IMR-90 (cell line): ENCODE measurements at regions not wholly inside any gene's neighbourhood (a gene's known extent, or its start where the extent isn't known, plus 50 kb on each side); places are given as distances from the start of the nearest gene placed in this dataset.

Source experiments
- ATAC-seq: fragments of 200-7000 bp; cut with Tn5 transposase; 2 replicates; pipeline ENCODE4 v1.9.1; 2020; ENCODE audit warnings: low read depth, mild to moderate bottlenecking, moderate library complexity
- BruUV-seq: library from RNA; stranded (reverse); fragments of 400-500 nt; replicated peaks from 2 replicates; lab custom pipeline; 2021; lab: Mats Ljungman, UMichigan
- CTCF ChIA-PET: fragments of 300-600 bp; formaldehyde crosslinking; extraction: SDS; loops from one replicate; lab custom pipeline; 2021; ENCODE audit warnings: antibody characterized with exemption; lab: Yijun Ruan, JAX
- POLR2A ChIA-PET: fragments of 300-600 bp; sonication (Branson Sonifier 250); formaldehyde crosslinking; loops from one replicate; lab custom pipeline; 2022; ENCODE audit warnings: antibody characterized with exemption; ENCODE audit not compliant: unreplicated experiment; lab: Charles Lee
- DNase-seq: peaks from one replicate; pipeline ENCODE4 v3.0.0; 2013
- H2AFZ ChIP-seq: replicated peaks from 2 replicates; pipeline ENCODE3; 2013; ENCODE audit warnings: low read length, mild to moderate bottlenecking; ENCODE audit not compliant: poor library complexity
- H2AK5ac ChIP-seq: 2 replicates; pipeline ENCODE4 v1.6.1; 2013; ENCODE audit warnings: low read depth, low read length, inconsistent platforms
- H2AK9ac ChIP-seq: replicated peaks from 2 replicates; pipeline ENCODE3; 2013; ENCODE audit warnings: mild to moderate bottlenecking, low read depth, low read length, moderate library complexity; ENCODE audit not compliant: poor library complexity
- H2BK120ac ChIP-seq: 2 replicates; pipeline ENCODE4 v1.6.1; 2013; ENCODE audit warnings: low read depth, low read length, inconsistent platforms
- H2BK15ac ChIP-seq: 3 replicates; pipeline ENCODE4 v1.6.1; 2013; ENCODE audit warnings: low read depth, low read length, inconsistent platforms
- H2BK20ac ChIP-seq: 2 replicates; pipeline ENCODE4 v1.6.1; 2013; ENCODE audit warnings: low read depth, mild to moderate bottlenecking, inconsistent platforms, low read length, moderate library complexity
- H2BK5ac ChIP-seq: 2 replicates; pipeline ENCODE4 v1.6.1; 2013; ENCODE audit warnings: mild to moderate bottlenecking, low read depth, low read length, inconsistent platforms; ENCODE audit not compliant: poor library complexity, severe bottlenecking
- H3K14ac ChIP-seq: replicated peaks from 2 replicates; pipeline ENCODE4 v1.6.1; 2013; ENCODE audit warnings: low read depth, low read length, inconsistent platforms
- H3K18ac ChIP-seq: 2 replicates; pipeline ENCODE4 v1.6.1; 2013; ENCODE audit warnings: low read depth, low read length, control low read depth
- H3K23ac ChIP-seq: 2 replicates; pipeline ENCODE4 v1.6.1; 2013; ENCODE audit warnings: low read depth, low read length, inconsistent platforms
- H3K27ac ChIP-seq: 2 replicates; pipeline ENCODE4 v1.5.1; 2013; ENCODE audit warnings: mild to moderate bottlenecking, control low read depth, low read length; ENCODE audit not compliant: insufficient read depth
- H3K27me3 ChIP-seq: 2 replicates; pipeline ENCODE4 v1.6.1; 2013; ENCODE audit warnings: low read length; ENCODE audit not compliant: control insufficient read depth, insufficient read depth
- H3K36me3 ChIP-seq: 2 replicates; pipeline ENCODE4 v1.6.1; 2013; ENCODE audit warnings: low read length, mixed read lengths; ENCODE audit not compliant: control insufficient read depth, insufficient read depth
- H3K4ac ChIP-seq: 2 replicates; pipeline ENCODE4 v1.6.1; 2013; ENCODE audit warnings: low read depth, low read length, inconsistent platforms
- H3K4me1 ChIP-seq: 2 replicates; pipeline ENCODE4 v1.6.1; 2013; ENCODE audit warnings: low read length, mixed read lengths; ENCODE audit not compliant: control insufficient read depth, insufficient read depth
- H3K4me2 ChIP-seq: 2 replicates; pipeline ENCODE4 v1.6.1; 2013; ENCODE audit warnings: low read depth, mild to moderate bottlenecking, control low read depth, low read length, moderate library complexity
- H3K4me3 ChIP-seq: 2 replicates; pipeline ENCODE4 v1.5.1; 2013; ENCODE audit warnings: low read depth, mild to moderate bottlenecking, control low read depth, low read length, moderate library complexity; ENCODE audit not compliant: insufficient read depth
- H3K56ac ChIP-seq: 2 replicates; pipeline ENCODE4 v1.6.1; 2013; ENCODE audit warnings: low read length, inconsistent platforms; ENCODE audit not compliant: insufficient read depth; ENCODE audit errors: extremely low read depth
- H3K79me1 ChIP-seq, 2 experiments: 2 replicates each; pipeline ENCODE4 v1.6.1; 2013; ENCODE audit warnings: low read length in 2 of 2, inconsistent platforms in 1 of 2, low read depth in 1 of 2
- H3K9ac ChIP-seq: 2 replicates; pipeline ENCODE4 v1.6.1; 2013; ENCODE audit warnings: low read depth, low read length, control low read depth
- H3K9me1 ChIP-seq: 2 replicates; pipeline ENCODE4 v1.6.1; 2013; ENCODE audit warnings: low read length, inconsistent platforms; ENCODE audit not compliant: insufficient read depth
- H3K9me3 ChIP-seq: 2 replicates; pipeline ENCODE4 v1.6.1; 2013; ENCODE audit warnings: low read length; ENCODE audit not compliant: control insufficient read depth, insufficient read depth
- H4K20me1 ChIP-seq: 2 replicates; pipeline ENCODE4 v1.6.1; 2013; ENCODE audit warnings: low read length, inconsistent platforms; ENCODE audit not compliant: insufficient read depth
- H4K5ac ChIP-seq: 2 replicates; pipeline ENCODE4 v1.6.1; 2013; ENCODE audit warnings: mild to moderate bottlenecking, low read depth, low read length, control low read depth
- H4K8ac ChIP-seq, 2 experiments: 2 replicates each; pipeline ENCODE4 v1.6.1; 2013; ENCODE audit warnings: low read depth in 2 of 2, low read length in 2 of 2, control low read depth in 1 of 2, inconsistent platforms in 1 of 2
- H4K91ac ChIP-seq: 2 replicates; pipeline ENCODE4 v1.6.1; 2013; ENCODE audit warnings: low read depth, low read length, inconsistent platforms; ENCODE audit not compliant: insufficient read depth
- BHLHE40 ChIP-seq: fragments of 150-350 bp; IDR thresholded peaks from 2 replicates; pipeline ENCODE4 v1.6.1; 2016; ENCODE audit warnings: mild to moderate bottlenecking, low read depth, low read length
- CEBPB ChIP-seq: IDR thresholded peaks from 2 replicates; pipeline ENCODE4 v1.6.1; 2012; ENCODE audit warnings: low read depth, low read length, improper control_type of control experiment
- CHD1 ChIP-seq: IDR thresholded peaks from 2 replicates; pipeline ENCODE4 v1.6.1; 2012; ENCODE audit warnings: low read depth, low read length, improper control_type of control experiment
- FOS ChIP-seq: fragments of 150-350 bp; IDR thresholded peaks from 2 replicates; pipeline ENCODE4 v1.6.1; 2016; ENCODE audit warnings: low read depth, low read length
- MXI1 ChIP-seq: IDR thresholded peaks from 2 replicates; pipeline ENCODE4 v1.6.1; 2012; ENCODE audit warnings: low read depth, mild to moderate bottlenecking, low read length, moderate library complexity, borderline replicate concordance
- NFE2L2 ChIP-seq: fragments of 150-350 bp; IDR thresholded peaks from 2 replicates; pipeline ENCODE4 v1.6.1; 2016; ENCODE audit warnings: low read depth, mild to moderate bottlenecking, low read length
- POLR2A ChIP-seq: IDR thresholded peaks from 2 replicates; pipeline ENCODE4 v1.6.1; 2012; ENCODE audit warnings: mild to moderate bottlenecking, low read depth, low read length
- RAD21 ChIP-seq: IDR thresholded peaks from 2 replicates; pipeline ENCODE4 v1.6.1; 2012; ENCODE audit warnings: low read length, improper control_type of control experiment
- RCOR1 ChIP-seq: IDR thresholded peaks from 2 replicates; pipeline ENCODE4 v1.6.1; 2012; ENCODE audit warnings: mild to moderate bottlenecking, low read length, improper control_type of control experiment; ENCODE audit not compliant: insufficient replicate concordance
- SMC3 ChIP-seq: fragments of 150-350 bp; IDR thresholded peaks from 2 replicates; pipeline ENCODE4 v1.6.1; 2016; ENCODE audit warnings: low read depth, mild to moderate bottlenecking, antibody characterized with exemption, low read length, moderate library complexity
- dilution Hi-C: fragments of 300-500 bp; cut with HindIII; formaldehyde crosslinking; loops from one replicate; pipeline ENCODE4 v1.14.3; 2018; ENCODE audit warnings: low sequenced_read_pairs; ENCODE audit not compliant: unreplicated experiment
- in situ Hi-C: fragments of 300-500 bp; cut with MboI; formaldehyde crosslinking; loops from 3 replicates; pipeline ENCODE4 v1.14.3; 2019; ENCODE audit warnings: low sequenced_read_pairs, inconsistent platforms, mixed read lengths
- intact Hi-C: fragments of 100-400 bp; cut with micrococcal nuclease; formaldehyde crosslinking; loops from 2 replicates; pipeline ENCODE4 v1.10.0; 2022
- TF ChIP-seq, protein P1 (sequence below): conservative IDR thresholded peaks from 2 replicates; pipeline ENCODE4 v1.5.1; 2012; ENCODE audit warnings: mild to moderate bottlenecking, low read depth, low read length, improper control_type of control experiment
- TF ChIP-seq, protein P2 (sequence below): fragments of 150-350 bp; IDR thresholded peaks from 2 replicates; pipeline ENCODE4 v1.6.1; 2016; ENCODE audit warnings: low read depth, mild to moderate bottlenecking, low read length, moderate library complexity, borderline replicate concordance
- TF ChIP-seq, protein P3 (sequence below): fragments of 150-350 bp; IDR thresholded peaks from 2 replicates; pipeline ENCODE4 v1.6.1; 2017; ENCODE audit warnings: mild to moderate bottlenecking, antibody characterized with exemption, low read length, low read depth

DNA sequence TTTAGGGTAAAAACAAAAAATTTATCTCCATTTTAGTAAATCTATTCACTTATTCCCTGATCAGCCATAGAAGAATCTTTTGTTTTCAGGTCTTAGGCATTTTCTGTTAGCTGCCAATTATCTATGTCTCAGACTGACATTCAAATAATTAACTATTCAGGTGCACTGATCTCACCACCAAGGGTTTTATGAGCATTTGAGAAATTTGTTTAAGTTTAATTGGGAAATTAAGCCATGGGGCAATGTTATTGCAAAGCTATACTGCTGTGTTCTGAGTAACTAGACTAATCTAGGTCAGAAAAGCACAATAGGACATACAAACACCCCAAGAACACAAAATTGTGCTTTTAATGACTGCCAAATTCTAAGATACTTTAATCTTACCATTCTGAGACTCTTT lies 210.7 kb upstream of the EDNRB start:
- H2BK15ac ChIP-seq, result no peak overlapping the region
- H2AK5ac ChIP-seq, result no peak overlapping the region
- H3K27ac ChIP-seq, result no peak overlapping the region
- no peak overlapping the region for H4K91ac ChIP-seq
- no peak overlapping the region for H3K18ac ChIP-seq
- H2BK20ac ChIP-seq, result no peak overlapping the region
- H3K14ac ChIP-seq, result no peak overlapping the region
- no peaks in the 10 kb centered on the region for H3K79me1 ChIP-seq
- H2AK9ac ChIP-seq, result no peak overlapping the region
- H2BK120ac ChIP-seq, result no peak overlapping the region
- H3K4me3 ChIP-seq, result no peak overlapping the region
- ATAC-seq, result no peak
- no peak overlapping the region for H4K5ac ChIP-seq
- no peaks in the 10 kb centered on the region for H3K9me1 ChIP-seq
- BruUV-seq, result no TSS peak
- no peak overlapping the region for H2AFZ ChIP-seq
- H3K4me1 ChIP-seq, result no peaks in the 10 kb centered on the region
- H4K8ac ChIP-seq, result no peak overlapping the region
- H3K4ac ChIP-seq, result no peak overlapping the region
- TF ChIP-seq POLR2A, result no peak
- no peak for TF ChIP-seq SMC3
- TF ChIP-seq, protein P1, sequence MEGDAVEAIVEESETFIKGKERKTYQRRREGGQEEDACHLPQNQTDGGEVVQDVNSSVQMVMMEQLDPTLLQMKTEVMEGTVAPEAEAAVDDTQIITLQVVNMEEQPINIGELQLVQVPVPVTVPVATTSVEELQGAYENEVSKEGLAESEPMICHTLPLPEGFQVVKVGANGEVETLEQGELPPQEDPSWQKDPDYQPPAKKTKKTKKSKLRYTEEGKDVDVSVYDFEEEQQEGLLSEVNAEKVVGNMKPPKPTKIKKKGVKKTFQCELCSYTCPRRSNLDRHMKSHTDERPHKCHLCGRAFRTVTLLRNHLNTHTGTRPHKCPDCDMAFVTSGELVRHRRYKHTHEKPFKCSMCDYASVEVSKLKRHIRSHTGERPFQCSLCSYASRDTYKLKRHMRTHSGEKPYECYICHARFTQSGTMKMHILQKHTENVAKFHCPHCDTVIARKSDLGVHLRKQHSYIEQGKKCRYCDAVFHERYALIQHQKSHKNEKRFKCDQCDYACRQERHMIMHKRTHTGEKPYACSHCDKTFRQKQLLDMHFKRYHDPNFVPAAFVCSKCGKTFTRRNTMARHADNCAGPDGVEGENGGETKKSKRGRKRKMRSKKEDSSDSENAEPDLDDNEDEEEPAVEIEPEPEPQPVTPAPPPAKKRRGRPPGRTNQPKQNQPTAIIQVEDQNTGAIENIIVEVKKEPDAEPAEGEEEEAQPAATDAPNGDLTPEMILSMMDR, result no peak
- TF ChIP-seq NFE2L2, result no peak
- TF ChIP-seq, protein P2, sequence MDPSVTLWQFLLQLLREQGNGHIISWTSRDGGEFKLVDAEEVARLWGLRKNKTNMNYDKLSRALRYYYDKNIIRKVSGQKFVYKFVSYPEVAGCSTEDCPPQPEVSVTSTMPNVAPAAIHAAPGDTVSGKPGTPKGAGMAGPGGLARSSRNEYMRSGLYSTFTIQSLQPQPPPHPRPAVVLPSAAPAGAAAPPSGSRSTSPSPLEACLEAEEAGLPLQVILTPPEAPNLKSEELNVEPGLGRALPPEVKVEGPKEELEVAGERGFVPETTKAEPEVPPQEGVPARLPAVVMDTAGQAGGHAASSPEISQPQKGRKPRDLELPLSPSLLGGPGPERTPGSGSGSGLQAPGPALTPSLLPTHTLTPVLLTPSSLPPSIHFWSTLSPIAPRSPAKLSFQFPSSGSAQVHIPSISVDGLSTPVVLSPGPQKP, result no peak
- TF ChIP-seq, protein P3, sequence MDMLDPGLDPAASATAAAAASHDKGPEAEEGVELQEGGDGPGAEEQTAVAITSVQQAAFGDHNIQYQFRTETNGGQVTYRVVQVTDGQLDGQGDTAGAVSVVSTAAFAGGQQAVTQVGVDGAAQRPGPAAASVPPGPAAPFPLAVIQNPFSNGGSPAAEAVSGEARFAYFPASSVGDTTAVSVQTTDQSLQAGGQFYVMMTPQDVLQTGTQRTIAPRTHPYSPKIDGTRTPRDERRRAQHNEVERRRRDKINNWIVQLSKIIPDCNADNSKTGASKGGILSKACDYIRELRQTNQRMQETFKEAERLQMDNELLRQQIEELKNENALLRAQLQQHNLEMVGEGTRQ, result no peak
- no peak for TF ChIP-seq RCOR1
- no peak for TF ChIP-seq FOS
- TF ChIP-seq MXI1, result no peak
- TF ChIP-seq RAD21, result no peak
- no peak for TF ChIP-seq CEBPB
- no peak for TF ChIP-seq BHLHE40
- no peak for TF ChIP-seq CHD1
- no peak overlapping the region for H3K4me2 ChIP-seq
- POLR2A ChIA-PET, result no interaction called here
- no peak overlapping the region for H2BK5ac ChIP-seq
- CTCF ChIA-PET, result interaction anchor here (0.7 kb wide), 1 partner anchor 849 kb away, joined by 3 read pairs; no protein-coding TSS in a partner anchor
- H3K27me3 ChIP-seq, result peaks cover 9% of the 10 kb centered on the region
- H3K56ac ChIP-seq, result no peak overlapping the region
- no peaks in the 10 kb centered on the region for H3K36me3 ChIP-seq
- H3K23ac ChIP-seq, result no peak overlapping the region
- dilution Hi-C loops (no loop called here), in situ Hi-C loops (loop anchor here (25.0 kb wide), 1 partner anchor 458 kb away; no protein-coding TSS in a partner anchor), intact Hi-C loops (no loop called here)
- H4K20me1 ChIP-seq, result no peaks in the 10 kb centered on the region
- no peak for DNase-seq
- H3K9ac ChIP-seq, result no peak overlapping the region
- H3K9me3 ChIP-seq, result no peaks in the 10 kb centered on the region
